Uterus (tissue), 2 donors: ENCODE measurements at regions not wholly inside any gene's neighbourhood (a gene's known extent, or its start where the extent isn't known, plus 50 kb on each side); places are given as distances from the start of the nearest gene placed in this dataset.
"Not testable (repeated sequence)": the region's sequence is repeated elsewhere in the genome, so short reads cannot be mapped to it uniquely, and the experiment has no call there.

ENCODE experiments used
- CTCF ChIP-seq, 4 experiments: fragments of 200-600 bp in 2 of 4; fragments of 450-650 bp in 2 of 4; sonication (generic) in 2 of 4; IDR thresholded peaks; one replicate each; pipeline ENCODE4 v1.5.1; 2016 to 2019; ENCODE audit warnings: antibody characterized with exemption in 4 of 4, mild to moderate bottlenecking in 2 of 4, moderate library complexity in 1 of 4
- POLR2A ChIP-seq, 2 donors: fragments of 450-650 bp; IDR thresholded peaks; one replicate each; pipeline ENCODE4 v1.6.1; 2016; ENCODE audit warnings: antibody characterized with exemption in 2 of 2, mild to moderate bottlenecking in 1 of 2, moderate library complexity in 1 of 2

- not testable (repeated sequence) for TF ChIP-seq CTCF, POLR2A (IDR thresholded peaks at IDR 0.05)
These were observed 295.7 kb downstream of the GOLGA6L6 start for GRCh38 chr15:20245856-20246255.
